Spleen (tissue), 7 donors: ENCODE measurements at regions not wholly inside any gene's neighbourhood (a gene's known extent, or its start where the extent isn't known, plus 50 kb on each side); places are given as distances from the start of the nearest gene placed in this dataset.

Source experiments
- CTCF ChIP-seq, 11 experiments: fragments of 200-600 bp in 7 of 11; fragments of 450-650 bp in 4 of 11; sonication (generic) in 4 of 11; IDR thresholded peaks in 8 of 11; conservative IDR thresholded peaks in 3 of 11; 1 replicate in 7 of 11; 2 replicates in 4 of 11; pipeline versions ENCODE4 v1.4.0 to v1.8.0; 2016 to 2021; ENCODE audit warnings: antibody characterized with exemption in 11 of 11, inconsistent platforms in 4 of 11, mild to moderate bottlenecking in 1 of 11
- POLR2A ChIP-seq, 3 donors: fragments of 450-650 bp; IDR thresholded peaks; one replicate each; pipeline ENCODE4 v1.5.1; 2017; ENCODE audit warnings: antibody characterized with exemption in 3 of 3, mild to moderate bottlenecking in 1 of 3
- POLR2AphosphoS5 ChIP-seq, 3 donors: sonication (generic); formaldehyde crosslinking; IDR thresholded peaks; one replicate each; pipeline ENCODE4 v1.5.1; 2017; ENCODE audit warnings: antibody characterized with exemption in 3 of 3
- donor health status: DM: no; HTN: no; CAD: no; lungs with moderate emphysema.
- donor health status: DM: no; HTN: no; CAD: no.
- donor health status: DM: no; HTN: no; CAD: no.

- no peak for TF ChIP-seq CTCF (IDR thresholded peaks at IDR 0.05 in 8 of 11, conservative IDR thresholded peaks at IDR 0.05 in 3 of 11)
- TF ChIP-seq POLR2A (IDR thresholded peaks at IDR 0.05), result no peak
- TF ChIP-seq POLR2AphosphoS5 (IDR thresholded peaks at IDR 0.05), result no peak
These were observed 56.4 kb upstream of the ST3GAL5 start for GRCh38 chr2:85945172-85945571.
